ENCODE measurements at regions not wholly inside any gene's neighbourhood (a gene's known extent, or its start where the extent isn't known, plus 50 kb on each side); places are given as distances from the start of the nearest gene placed in this dataset.

DNA sequence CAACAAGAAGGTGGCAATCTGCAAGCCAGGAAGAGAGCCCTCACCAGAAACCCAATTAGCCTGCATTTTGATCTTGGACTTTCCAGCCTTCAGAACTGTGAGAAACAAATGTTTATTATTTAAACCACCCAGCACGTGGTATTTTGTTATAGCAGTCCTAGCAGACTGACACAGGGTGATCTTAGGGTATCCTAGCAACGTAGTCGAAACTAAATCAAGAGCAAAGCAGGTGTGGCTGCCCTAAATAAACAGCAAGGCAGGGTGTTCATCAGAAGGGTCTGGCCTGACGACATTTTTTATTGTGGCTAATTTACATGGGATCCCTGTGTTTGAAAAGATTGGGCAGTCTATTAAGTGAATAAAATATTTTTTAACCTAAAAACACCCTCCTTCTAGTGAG, 198.8 kb downstream of the VEGFC start:
- TF ChIP-seq ZNF777 (CRISPR knock-in tag; IDR thresholded peaks at IDR 0.05) = no peak
- TF ChIP-seq POLR2A (IDR thresholded peaks at IDR 0.05; ENCODE audit: insufficient read depth in 1 of 2, low read depth in 2 of 2, low read length in 2 of 2) = no peak
- TF ChIP-seq, protein P1, sequence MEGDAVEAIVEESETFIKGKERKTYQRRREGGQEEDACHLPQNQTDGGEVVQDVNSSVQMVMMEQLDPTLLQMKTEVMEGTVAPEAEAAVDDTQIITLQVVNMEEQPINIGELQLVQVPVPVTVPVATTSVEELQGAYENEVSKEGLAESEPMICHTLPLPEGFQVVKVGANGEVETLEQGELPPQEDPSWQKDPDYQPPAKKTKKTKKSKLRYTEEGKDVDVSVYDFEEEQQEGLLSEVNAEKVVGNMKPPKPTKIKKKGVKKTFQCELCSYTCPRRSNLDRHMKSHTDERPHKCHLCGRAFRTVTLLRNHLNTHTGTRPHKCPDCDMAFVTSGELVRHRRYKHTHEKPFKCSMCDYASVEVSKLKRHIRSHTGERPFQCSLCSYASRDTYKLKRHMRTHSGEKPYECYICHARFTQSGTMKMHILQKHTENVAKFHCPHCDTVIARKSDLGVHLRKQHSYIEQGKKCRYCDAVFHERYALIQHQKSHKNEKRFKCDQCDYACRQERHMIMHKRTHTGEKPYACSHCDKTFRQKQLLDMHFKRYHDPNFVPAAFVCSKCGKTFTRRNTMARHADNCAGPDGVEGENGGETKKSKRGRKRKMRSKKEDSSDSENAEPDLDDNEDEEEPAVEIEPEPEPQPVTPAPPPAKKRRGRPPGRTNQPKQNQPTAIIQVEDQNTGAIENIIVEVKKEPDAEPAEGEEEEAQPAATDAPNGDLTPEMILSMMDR (CRISPR knock-in tag; IDR thresholded peaks at IDR 0.05) = no peak
- no peak for TF ChIP-seq HMGA1 (CRISPR knock-in tag; conservative IDR thresholded peaks at IDR 0.05)
- TF ChIP-seq POLR2G (IDR thresholded peaks at IDR 0.05; ENCODE audit: low read depth, low read length) = no peak
- no peak for TF ChIP-seq SRF (IDR thresholded peaks at IDR 0.05; ENCODE audit: low read depth, low read length)
- TF ChIP-seq ELF3 (CRISPR knock-in tag; IDR thresholded peaks at IDR 0.05) = no peak
- TF ChIP-seq POLR2AphosphoS5 (IDR thresholded peaks at IDR 0.05; ENCODE audit: low read depth, low read length) = no peak
- TF ChIP-seq SMARCC2 (IDR thresholded peaks at IDR 0.05) = no peak
